GM21360 (cell line): ENCODE measurements at regions not wholly inside any gene's neighbourhood (a gene's known extent, or its start where the extent isn't known, plus 50 kb on each side); places are given as distances from the start of the nearest gene placed in this dataset.
"Not testable (repeated sequence)": the region's sequence is repeated elsewhere in the genome, so short reads cannot be mapped to it uniquely, and the experiment has no call there.

Experiments
- ATAC-seq: cut with Tn5 transposase; IDR thresholded peaks from one replicate; pipeline ENCODE4 v1.9.1; 2021; ENCODE audit warnings: mild to moderate bottlenecking, moderate library complexity; ENCODE audit not compliant: unreplicated experiment

GRCh38 chr2:65594150-65594549, 161.8 kb upstream of the SPRED2 start:
- ATAC-seq, result no peak

- no peak for ATAC-seq
Measured at GRCh38 chr2:65589667-65590066, 157.3 kb upstream of the SPRED2 start.

GRCh38 chr2:65587779-65588178, 155.4 kb upstream of the SPRED2 start:
- ATAC-seq, result no peak

- ATAC-seq, result no peak
Measured at GRCh38 chr2:65586516-65586915, 154.1 kb upstream of the SPRED2 start.

- ATAC-seq, result no peak
Measured at GRCh38 chr2:65583061-65583460, 150.7 kb upstream of the SPRED2 start.

- no peak for ATAC-seq
Measured at GRCh38 chr2:65582364-65582763, 150.0 kb upstream of the SPRED2 start.

- no peak for ATAC-seq
Measured at GRCh38 chr2:65580824-65581223, 148.4 kb upstream of the SPRED2 start.

GRCh38 chr2:65579506-65580235, 147.3 kb upstream of the SPRED2 start:
- ATAC-seq, result no peak

- ATAC-seq, result no peak
Measured at GRCh38 chr2:65577654-65578053, 145.3 kb upstream of the SPRED2 start.

GRCh38 chr2:65576861-65577601, 144.6 kb upstream of the SPRED2 start:
- no peak for ATAC-seq

- ATAC-seq, result no peak
Measured at GRCh38 chr2:65576278-65576677, 143.9 kb upstream of the SPRED2 start.

GRCh38 chr2:65574993-65575392, 142.6 kb upstream of the SPRED2 start:
- no peak for ATAC-seq

- ATAC-seq, result not testable (repeated sequence)
Measured at GRCh38 chr2:65568656-65569440, 136.4 kb upstream of the SPRED2 start.

GRCh38 chr2:65566617-65567016, 134.2 kb upstream of the SPRED2 start:
- ATAC-seq, result no peak

- no peak for ATAC-seq
Measured at GRCh38 chr2:65565681-65566080, 133.3 kb upstream of the SPRED2 start.

- ATAC-seq, result no peak
Measured at GRCh38 chr2:65564299-65564698, 131.9 kb upstream of the SPRED2 start.

- ATAC-seq, result no peak
Measured at GRCh38 chr2:65562890-65563289, 130.5 kb upstream of the SPRED2 start.

- no peak for ATAC-seq
Measured at GRCh38 chr2:65558743-65559142, 126.3 kb upstream of the SPRED2 start.

- no peak for ATAC-seq
Measured at GRCh38 chr2:65557616-65558573, 125.5 kb upstream of the SPRED2 start.

- ATAC-seq, result no peak
Measured at GRCh38 chr2:65554765-65555591, 122.6 kb upstream of the SPRED2 start.
